AG20443 (cell line): ENCODE measurements at regions not wholly inside any gene's neighbourhood (a gene's known extent, or its start where the extent isn't known, plus 50 kb on each side); places are given as distances from the start of the nearest gene placed in this dataset.

Experiments used
- DNase-seq: peaks from one replicate; pipeline ENCODE4 v3.0.0; 2012; ENCODE audit warnings: low spot score, mixed read lengths

DNA sequence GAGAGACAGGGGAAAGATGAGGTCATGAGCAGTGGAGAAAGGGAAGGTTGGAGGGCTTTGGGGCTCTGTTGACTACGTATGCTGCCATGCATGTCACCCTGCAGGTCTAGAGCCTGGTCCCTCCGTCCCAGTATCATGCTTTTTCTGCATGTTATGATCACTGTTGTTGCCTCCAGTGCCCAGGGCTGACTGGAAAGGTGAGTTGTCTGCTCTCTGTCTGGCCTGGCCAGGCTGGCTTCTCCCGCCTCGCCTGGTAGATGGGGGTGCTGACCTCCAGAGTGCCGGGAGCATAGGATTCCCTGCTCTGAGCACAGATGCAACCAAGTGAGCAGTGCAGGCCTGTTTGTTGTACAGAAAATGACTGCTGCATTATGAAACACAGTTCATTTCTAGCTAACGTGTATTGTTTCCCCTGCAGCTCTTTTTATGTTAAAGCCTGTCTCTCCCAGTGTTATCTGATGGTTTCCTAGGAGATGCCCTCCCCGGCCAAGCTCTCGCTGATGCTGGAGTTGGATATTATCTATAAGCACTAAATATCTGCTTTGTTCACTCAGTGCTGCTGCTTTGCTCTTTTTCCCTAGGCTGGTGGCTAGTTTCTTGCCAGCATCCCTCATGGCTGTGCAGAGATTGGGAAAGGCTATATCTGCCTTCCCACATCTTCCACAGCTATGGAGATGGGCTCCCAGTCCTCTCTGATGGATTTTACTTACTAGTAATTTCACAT is 158.2 kb downstream of the TDRD15 start:
- no peak for DNase-seq

DNA sequence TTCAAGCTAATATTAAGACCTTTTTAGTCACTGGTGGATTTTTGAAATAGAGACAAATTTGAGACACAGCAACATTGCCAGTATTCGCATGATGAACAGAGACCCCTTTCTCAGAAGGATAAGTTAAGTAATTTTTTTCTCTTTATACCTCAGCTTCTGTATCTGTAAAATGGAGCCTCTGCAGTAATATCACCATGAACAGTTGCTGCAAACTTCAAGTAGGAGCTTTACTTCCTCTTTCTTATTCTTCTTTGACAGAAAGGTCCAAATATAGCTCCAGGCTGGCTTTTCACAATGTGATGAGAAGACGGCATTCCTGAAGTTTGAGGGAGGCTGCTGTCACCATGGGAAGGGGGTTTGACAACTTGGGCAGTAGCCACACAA is 158.7 kb downstream of the TDRD15 start:
- DNase-seq = no peak

DNA sequence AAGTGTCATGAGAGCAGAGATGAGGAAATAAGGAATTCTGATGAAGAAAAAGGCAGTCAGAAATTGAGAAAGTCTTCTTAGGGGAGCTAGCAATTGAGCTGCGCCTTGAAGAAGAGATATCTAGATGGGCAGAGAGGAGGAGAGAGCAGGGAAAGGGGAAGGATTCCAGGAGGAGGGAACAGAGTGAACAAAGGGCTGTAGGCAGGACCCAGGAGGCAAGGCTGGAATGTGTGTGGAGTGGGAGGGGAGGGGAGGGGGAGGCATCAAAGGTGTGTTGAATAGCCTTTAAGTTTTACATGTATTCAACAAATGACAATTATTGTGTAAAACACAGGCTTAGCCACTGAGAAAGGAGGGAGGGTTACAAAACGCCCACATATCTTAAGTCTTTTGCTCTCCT is 164.5 kb downstream of the TDRD15 start:
- DNase-seq = no peak

DNA sequence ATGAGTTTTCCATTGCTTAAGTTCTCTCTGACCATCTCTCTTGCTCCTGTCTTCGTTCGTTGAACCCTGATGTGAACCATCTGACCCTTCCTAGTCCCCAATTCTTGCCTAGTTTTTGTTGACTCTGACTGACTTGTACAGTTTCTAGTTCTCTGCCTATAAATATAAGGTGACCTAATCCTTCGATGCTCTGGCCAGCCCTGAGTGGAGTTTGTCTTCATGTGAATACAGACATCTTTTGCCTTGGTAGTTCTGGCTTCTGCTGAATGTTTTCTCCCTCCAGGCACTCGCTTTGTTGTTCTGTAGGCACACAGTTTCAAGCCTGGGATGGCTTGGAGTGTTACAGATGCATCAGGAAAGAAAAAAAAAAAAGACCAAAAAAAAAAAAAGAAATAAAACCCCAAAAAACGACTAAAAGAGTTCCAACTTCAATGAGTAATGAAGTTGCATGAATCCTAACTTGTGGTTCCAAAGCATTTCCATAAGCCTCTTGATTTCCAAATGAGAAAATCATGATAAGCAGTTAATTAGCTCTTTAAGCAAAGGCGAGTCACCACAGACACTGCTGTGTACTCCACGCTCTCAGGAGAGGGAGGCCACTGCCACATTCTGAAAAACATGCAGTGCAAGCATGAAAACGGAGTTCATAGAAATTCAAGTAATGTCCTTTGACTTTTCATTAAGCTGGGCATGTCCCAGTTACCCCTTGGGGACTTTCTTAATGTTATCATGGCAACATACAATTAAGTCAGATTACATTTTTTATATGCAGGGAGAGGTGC is 165.2 kb downstream of the TDRD15 start:
- no peak for DNase-seq

DNA sequence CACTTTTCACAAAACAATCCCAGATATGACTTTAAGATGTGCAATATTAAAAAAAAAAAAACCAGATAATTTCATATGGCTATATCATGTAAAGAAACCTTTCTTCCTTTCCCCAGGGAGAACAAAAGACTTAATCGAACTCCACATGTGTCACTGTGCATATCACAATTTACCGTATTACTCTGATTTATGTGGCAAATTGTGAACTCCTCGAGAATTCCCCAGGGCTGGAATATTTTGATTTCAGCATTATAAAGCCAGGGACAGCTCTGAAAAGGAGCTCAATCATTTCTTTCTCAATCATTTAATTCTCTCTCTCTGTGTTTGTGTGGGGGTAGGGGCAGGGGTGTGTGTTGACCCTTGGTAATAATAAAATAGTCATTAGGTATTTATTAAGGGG is 165.8 kb downstream of the TDRD15 start:
- DNase-seq = no peak

DNA sequence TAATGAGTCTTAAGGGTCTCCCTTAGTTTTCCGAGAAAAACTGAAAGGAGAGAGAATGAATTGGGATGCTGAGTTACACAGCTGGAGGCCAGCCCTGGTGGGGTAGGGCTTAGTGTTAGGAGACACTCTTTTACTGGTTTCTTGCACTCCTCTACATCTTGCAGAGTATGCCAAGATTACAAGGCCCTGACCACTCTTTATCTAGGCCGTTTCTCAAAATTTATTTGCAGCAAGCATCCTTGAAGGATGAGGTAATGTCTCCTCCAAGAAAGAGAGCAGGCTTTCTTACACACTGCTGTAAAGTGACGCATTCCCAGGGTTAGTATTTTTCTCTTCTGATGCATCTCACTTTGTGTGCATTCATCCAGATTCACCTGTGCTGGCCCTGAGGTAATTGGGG is 166.2 kb downstream of the TDRD15 start:
- no peak for DNase-seq

DNA sequence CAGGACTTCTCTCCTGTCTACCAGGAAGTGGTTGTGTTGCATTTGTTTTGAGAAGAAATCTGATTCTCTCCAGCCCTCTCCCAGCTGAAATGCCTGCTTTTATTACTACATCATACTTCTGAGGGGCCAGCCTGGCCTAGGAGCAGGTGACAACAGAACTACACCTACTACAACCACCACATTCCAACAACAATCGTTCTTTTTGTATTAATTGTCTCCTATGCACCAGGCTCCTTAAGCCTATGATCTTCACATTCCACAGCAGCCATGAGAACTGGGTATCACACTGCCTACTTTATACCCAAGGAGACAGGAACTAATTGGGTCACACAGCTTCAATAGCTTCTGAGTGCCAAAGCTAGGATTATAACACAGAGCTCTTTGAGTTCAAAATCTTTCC is 167.7 kb downstream of the TDRD15 start:
- DNase-seq = no peak

DNA sequence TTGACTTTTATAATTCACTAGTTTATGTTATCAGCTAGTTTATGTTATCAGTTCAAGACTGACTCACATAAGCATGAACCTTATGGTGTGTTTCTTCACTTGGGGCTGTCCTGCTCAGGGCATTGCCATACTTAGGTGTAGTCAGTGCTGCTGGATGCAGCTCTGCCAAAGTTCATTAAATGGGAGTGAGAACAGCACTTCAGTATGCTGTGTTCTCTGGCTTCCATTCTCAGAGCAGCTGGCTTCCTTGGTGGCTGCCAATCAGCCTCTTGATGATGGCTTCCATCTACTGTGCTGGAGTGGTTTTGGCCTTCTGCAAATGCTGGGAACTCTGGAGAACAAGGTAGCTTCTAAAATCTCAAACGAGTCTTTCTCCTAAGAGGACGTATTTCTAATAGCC is 170.7 kb downstream of the TDRD15 start:
- no peak for DNase-seq

DNA sequence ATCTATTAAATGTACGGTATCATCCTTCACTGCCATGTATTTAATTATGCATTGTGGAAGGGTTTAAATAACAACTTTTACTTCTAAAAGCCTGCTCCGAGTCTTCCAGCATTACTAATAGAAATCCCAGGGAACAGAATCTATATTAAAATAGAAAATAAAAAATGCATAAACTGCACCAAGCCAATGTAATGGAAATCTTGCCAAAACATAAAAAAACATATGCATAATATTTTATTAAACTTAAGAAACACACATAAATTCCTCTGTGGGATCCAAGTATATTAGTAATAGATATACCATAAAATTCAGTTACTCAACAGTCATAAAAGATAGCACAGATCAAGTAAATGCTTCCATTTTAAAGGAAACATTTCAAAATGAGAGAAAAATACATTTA is 175.6 kb downstream of the TDRD15 start:
- DNase-seq = no peak

DNA sequence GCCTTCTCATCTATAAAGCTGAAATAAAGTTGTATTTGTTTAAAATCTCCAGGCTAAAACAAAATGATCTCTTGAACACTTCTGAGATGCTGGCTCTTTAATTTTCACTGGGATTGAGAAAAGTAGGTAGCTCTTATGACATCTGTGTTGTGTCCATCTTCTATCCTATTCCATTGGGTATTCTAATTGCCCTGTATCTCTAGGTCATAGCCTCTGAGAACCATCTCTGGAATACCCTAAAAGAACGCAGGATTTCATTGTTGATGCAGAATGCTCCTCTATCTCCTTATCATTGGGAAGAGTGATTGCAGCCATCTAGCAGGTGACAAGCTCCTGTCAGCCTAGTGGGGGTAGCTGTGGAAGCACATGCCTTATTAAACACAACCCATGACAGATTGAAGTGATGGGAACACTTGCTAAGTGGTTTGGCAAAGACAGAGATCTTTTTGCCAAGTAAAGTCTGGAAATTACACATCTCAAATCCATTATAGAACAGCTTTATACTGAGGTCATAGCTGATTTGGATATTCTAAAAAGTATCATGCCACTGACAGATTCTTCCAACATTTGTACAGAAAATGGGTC is 178.2 kb downstream of the TDRD15 start:
- no peak for DNase-seq

DNA sequence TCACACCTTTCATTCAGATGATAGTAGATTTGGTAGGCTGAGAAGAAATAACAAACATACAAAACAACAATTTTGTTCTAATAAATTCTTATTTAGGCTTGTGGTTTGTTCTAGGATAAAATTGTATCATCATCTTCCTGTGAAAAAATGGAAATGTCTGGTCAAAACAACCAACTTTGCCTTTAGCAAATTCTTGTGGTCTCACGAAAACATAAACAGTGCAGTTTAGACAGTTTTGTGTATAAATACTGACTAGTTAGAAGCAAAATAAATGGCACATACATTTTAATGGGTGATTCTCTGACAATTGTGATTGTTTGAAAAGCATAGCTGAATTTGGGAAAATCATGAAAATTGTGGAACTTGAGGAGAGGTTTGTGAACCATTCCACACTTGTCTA is 180.1 kb downstream of the TDRD15 start:
- DNase-seq = no peak

DNA sequence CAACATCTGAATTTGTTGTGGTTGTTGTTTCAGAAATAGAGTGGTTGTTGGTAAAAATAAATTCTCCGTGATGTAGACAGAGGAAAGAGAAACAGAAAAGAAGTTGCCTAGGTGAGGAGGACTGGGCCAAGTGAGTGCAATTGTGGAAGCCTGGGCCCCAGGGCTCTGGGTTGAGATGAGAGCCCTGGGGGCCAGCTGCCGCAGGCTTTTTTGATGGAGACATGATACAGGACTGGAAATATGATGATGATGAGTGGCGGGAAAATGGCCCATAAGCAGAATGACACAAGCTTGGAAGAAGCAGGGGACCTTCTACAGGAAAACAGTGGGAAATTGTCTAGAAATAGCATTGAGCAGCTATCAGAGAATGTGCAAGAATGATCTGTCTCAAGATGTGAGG is 181.8 kb downstream of the TDRD15 start:
- no peak for DNase-seq

DNA sequence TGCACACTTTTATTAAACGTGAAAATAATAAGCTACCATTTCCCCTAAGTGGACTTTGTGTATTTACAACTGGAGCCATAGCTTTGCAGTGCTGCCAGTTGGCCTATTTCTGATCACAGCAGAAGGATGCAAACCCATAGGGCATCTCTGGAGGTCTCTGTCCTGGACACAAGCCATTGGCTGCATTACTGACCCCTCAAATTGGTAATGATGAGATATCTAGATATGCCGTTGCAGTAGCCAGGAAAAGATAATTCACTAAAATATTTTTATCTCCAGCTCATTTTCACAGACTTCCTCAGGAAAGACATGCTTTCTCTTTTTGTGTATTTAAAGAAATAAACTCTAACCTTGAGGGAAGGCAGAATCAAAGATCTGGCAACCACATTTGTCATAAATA is 182.5 kb downstream of the TDRD15 start:
- DNase-seq = no peak

DNA sequence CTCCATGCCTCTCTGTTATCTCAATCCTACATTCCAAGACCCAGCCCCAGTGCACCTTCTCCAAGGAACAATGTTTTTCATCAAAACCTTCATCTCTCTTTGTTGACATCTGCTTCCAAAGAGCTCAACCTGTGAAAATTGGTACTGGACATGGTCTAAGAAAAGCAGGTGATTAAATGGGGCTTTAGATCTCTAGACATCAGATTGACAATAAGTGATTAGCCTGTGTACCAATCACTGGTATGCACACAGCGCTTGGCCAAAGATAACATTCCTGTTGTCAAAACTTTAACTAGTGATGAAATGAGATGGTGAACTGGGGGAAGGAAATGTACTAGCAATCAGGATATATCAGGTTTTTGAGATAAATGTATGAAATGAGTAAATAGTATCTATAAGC is 183.3 kb downstream of the TDRD15 start:
- no peak for DNase-seq

DNA sequence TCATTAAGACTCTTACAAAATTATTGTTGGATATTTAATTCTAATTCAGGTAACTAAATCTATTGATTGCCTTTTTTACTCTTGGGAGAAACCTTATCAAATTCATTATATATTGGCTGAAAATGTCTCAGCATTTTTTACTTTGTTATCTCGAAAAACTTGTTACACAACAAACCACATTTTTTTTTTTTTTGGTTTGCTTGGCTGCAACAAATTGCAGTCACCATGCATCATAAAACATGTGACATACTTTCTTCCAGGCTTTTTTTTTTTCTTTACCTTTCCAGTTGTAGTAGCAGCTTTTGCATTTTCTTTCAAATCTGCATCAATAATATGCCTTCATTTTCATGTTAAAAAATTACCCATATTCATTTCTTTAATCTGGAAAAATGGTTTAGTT is 186.7 kb downstream of the TDRD15 start:
- DNase-seq = no peak

DNA sequence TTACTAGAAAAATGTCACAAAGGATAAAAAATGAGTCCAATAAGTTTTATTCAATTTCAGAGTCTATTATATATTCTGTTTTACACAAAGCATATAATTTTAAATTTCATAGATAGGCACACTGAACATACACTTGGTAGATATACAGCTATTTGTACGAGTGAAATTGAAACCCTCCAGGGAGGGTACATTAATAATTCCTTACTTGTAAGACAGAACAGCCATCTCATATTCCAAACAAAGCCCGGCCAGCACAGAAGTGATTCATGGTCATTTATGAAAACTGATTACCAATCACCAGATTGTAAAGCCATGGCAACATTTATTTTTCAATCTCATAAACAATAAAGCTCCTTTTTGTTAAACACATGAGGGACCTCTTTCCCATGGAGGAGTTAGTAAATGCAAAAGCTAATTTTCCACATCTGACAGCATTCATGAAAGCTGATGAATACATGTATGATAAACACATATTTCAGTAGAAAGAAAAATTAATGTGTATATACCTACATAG is 190.6 kb downstream of the TDRD15 start:
- DNase-seq = no peak

DNA sequence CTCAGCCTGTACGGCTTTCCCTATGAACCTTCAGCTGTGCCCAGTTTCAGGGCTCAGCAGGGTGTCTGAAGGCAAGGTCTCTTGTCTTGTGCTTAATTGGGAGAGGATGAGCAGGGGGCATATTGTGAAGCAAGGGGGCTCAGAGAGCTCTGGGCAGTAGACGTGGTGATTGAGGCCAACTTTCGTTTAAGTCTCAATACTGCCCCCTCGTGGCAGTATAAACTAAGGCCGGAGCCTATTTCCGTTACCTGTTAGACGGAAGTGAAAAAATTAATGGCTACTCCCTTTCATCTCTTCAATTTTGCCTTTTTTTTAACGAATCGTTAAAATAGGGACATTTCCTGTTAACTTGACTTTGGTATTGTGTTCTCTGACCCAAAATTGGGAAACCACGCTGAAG is 193.4 kb downstream of the TDRD15 start:
- DNase-seq = no peak

DNA sequence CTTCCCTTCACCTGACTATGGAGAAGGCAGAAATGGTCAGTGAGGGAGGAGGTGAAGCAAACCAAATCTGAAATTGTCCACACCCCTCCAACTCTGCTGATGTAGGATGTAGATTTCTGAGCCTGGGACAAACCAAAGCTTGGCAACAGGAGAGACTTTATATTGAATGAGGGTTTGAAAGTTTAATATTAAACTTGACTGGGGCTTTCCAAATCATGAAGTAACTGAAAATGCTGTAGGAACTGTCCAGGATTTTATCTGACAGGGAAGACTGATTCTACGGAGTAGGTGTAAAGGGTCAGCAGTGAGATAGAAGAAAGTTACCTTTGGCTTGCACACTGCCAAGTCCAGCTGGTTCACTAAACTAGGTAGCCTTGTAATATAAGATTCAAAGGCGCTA is 194.5 kb downstream of the TDRD15 start:
- no peak for DNase-seq

DNA sequence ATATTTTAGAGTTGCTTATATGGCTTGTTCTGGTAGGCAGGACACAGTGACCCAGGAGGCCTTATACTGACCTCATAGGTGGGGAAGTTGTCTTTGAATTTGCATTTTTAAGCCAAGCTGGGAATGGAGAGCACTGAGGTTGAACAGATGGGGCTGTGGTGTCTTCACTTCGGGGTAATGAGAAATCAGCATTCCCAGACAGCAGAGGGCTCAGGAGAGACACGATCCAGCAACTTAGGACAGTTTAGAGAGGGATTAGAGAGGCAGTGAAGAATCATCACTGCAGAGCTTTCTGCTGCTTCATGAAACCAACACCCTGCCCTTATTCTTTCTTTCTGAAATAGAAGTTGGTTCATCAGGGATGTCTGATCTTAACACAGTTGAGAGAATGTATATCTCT is 202.4 kb downstream of the TDRD15 start:
- no peak for DNase-seq

DNA sequence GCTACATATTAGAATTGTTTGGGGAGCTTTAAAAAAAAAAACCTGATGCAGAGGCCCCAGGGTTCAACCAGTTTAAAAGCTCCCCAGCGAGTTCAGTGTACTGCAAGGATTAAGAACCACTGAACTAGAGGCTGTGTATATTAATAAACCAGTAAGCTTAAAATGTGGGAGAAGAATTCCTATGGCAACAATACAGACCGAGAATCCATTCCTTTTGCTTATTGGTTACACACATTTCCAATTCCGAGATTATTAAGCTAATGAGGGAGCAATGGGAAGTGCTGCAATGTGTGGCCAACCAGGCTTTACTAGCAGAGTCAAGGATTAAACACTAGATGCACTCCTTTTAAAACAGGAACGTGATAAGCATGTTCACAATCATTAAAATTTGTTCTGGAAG is 204.4 kb downstream of the TDRD15 start:
- DNase-seq = no peak

DNA sequence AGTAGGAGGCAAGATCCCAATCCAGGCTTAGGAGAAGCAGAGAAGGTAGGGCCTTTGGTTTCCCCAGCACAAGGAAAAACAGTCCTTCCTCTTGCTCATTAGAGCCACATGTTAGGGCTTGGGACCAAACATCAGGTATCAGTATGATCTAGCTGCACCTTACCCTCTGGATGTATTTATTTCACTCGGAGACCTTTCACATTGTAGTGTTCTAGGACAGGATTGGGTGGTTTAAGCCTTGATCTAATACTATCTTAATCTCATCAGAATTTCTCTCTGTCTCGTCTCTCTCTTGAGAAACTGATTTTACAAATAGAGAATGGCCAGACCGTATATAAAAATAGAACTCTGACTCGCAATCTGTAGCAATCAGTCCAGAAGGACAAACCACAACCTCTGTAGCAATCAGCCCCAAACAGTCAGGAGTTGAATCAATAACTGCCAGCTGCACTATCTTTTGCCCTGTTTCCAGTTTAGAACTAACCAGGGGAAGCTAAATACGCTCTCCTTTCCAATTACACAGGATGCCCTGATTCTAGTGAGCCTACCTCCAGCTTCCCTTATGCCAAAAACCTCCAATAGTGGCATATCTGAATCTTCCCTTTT is 207.1 kb downstream of the TDRD15 start:
- no peak for DNase-seq

DNA sequence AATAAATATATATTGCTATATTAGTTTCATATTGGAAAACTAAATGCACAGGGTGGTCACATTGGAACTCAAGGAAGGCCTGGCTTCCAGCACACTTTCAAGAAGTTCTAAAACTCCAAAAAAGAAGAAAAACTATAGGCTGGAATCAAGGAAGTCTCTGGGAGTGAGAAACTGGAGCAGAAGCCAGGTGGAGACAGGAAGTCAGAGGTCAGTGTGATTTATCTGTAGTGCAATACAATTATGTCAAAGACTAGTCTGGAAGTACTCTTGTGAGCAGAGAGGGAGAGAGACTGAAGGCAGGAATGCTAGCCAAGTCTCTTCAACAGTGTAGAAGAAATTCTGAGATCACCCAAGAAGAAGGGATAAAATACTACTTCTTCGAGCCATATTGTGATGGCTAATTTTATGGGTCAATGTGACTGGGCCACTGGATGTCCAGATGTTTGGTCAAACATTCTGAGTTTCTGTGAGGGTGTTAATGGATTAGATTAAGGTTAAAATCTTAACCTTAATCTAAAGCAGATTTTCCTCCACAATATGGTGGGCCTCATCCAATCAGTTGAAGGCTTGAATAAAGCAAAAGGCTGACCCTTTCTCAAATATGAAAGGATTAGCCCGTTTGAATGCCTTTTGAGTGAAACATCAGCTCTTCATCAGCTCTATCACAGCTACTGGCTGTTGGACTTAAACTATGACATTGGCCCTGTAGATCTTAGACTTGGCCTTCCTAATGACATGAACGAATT is 208.0 kb downstream of the TDRD15 start:
- no peak for DNase-seq
